GM12878 (cell line): ENCODE measurements at regions not wholly inside any gene's neighbourhood (a gene's known extent, or its start where the extent isn't known, plus 50 kb on each side); places are given as distances from the start of the nearest gene placed in this dataset.

Experiments used
- SMC3 ChIP-seq: IDR thresholded peaks from 2 replicates; pipeline ENCODE4 v1.6.1; 2011; ENCODE audit warnings: low read length, improper control_type of control experiment, borderline replicate concordance
- TF ChIP-seq, protein P1 (sequence below), 3 experiments: IDR thresholded peaks in 2 of 3; conservative IDR thresholded peaks in 1 of 3; 2 replicates each; pipeline ENCODE4 v1.5.1; 2011; ENCODE audit warnings: low read depth in 3 of 3, low read length in 3 of 3, mild to moderate bottlenecking in 3 of 3, control low read depth in 2 of 3, moderate library complexity in 2 of 3, inconsistent platforms in 1 of 3, mixed read lengths in 1 of 3; ENCODE audit not compliant: control insufficient read depth in 2 of 3, insufficient read depth in 1 of 3; ENCODE audit errors: extremely low read depth in 1 of 3

GRCh38 chr6:163764565-163764964 lies 350.0 kb downstream of the QKI start:
- TF ChIP-seq, protein P1, sequence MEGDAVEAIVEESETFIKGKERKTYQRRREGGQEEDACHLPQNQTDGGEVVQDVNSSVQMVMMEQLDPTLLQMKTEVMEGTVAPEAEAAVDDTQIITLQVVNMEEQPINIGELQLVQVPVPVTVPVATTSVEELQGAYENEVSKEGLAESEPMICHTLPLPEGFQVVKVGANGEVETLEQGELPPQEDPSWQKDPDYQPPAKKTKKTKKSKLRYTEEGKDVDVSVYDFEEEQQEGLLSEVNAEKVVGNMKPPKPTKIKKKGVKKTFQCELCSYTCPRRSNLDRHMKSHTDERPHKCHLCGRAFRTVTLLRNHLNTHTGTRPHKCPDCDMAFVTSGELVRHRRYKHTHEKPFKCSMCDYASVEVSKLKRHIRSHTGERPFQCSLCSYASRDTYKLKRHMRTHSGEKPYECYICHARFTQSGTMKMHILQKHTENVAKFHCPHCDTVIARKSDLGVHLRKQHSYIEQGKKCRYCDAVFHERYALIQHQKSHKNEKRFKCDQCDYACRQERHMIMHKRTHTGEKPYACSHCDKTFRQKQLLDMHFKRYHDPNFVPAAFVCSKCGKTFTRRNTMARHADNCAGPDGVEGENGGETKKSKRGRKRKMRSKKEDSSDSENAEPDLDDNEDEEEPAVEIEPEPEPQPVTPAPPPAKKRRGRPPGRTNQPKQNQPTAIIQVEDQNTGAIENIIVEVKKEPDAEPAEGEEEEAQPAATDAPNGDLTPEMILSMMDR (IDR thresholded peaks at IDR 0.05 in 2 of 3, conservative IDR thresholded peaks at IDR 0.05 in 1 of 3; ENCODE audit: control insufficient read depth in 2 of 3, extremely low read depth in 1 of 3, insufficient read depth in 1 of 3, low read depth in 3 of 3, low read length in 3 of 3) = no peak
- TF ChIP-seq SMC3 = no peak
